Hematopoietic multipotent progenitor cell treated with erythropoietin and hydrocortisone succinate and interleukin-3 and kit ligand, for 6 days (in vitro differentiated cells): ENCODE measurements at regions not wholly inside any gene's neighbourhood (a gene's known extent, or its start where the extent isn't known, plus 50 kb on each side); places are given as distances from the start of the nearest gene placed in this dataset.

Experiments used
- DNase-seq: peaks from one replicate; pipeline ENCODE4 v3.0.0-alpha.2; 2015

GRCh38 chr3:59540241-59540640 is 490.4 kb upstream of the CFAP20DC start:
- DNase-seq: no peak

GRCh38 chr3:59538753-59539432 is 489.1 kb upstream of the CFAP20DC start:
- no peak for DNase-seq

GRCh38 chr3:59535791-59536221 is 486.0 kb upstream of the CFAP20DC start:
- DNase-seq: no peak

- no peak for DNase-seq
Measured at GRCh38 chr3:59531994-59532393, 482.2 kb upstream of the CFAP20DC start.

- DNase-seq: no peak
Measured at GRCh38 chr3:59531066-59531745, 481.4 kb upstream of the CFAP20DC start.

- DNase-seq: no peak
Measured at GRCh38 chr3:59528251-59528650, 478.4 kb upstream of the CFAP20DC start.

- no peak for DNase-seq
Measured at GRCh38 chr3:59527493-59527892, 477.7 kb upstream of the CFAP20DC start.

GRCh38 chr3:59526999-59527398 is 477.2 kb upstream of the CFAP20DC start:
- DNase-seq: no peak

GRCh38 chr3:59522550-59522949 is 472.7 kb upstream of the CFAP20DC start:
- DNase-seq: no peak

GRCh38 chr3:59519094-59519493 is 469.3 kb upstream of the CFAP20DC start:
- DNase-seq: peak; percentile 6

GRCh38 chr3:59518283-59519055 is 468.6 kb upstream of the CFAP20DC start:
- DNase-seq: peak; percentile 84

- DNase-seq: no peak
Measured at GRCh38 chr3:59517388-59517787, 467.6 kb upstream of the CFAP20DC start.

- no peak for DNase-seq
Measured at GRCh38 chr3:59515966-59516365, 466.1 kb upstream of the CFAP20DC start.

GRCh38 chr3:59514865-59515482 is 465.1 kb upstream of the CFAP20DC start:
- peak; percentile 77 for DNase-seq

GRCh38 chr3:59513570-59513969 is 463.7 kb upstream of the CFAP20DC start:
- DNase-seq: no peak

- no peak for DNase-seq
Measured at GRCh38 chr3:59512066-59512465, 462.2 kb upstream of the CFAP20DC start.

GRCh38 chr3:59510576-59510975 is 460.8 kb upstream of the CFAP20DC start:
- DNase-seq: no peak

- DNase-seq: no peak
Measured at GRCh38 chr3:59508273-59508672, 458.4 kb upstream of the CFAP20DC start.

GRCh38 chr3:59506191-59506590 is 456.4 kb upstream of the CFAP20DC start:
- DNase-seq: no peak

- no peak for DNase-seq
Measured at GRCh38 chr3:59503441-59503840, 453.6 kb upstream of the CFAP20DC start.

- DNase-seq: no peak
Measured at GRCh38 chr3:59502806-59503205, 453.0 kb upstream of the CFAP20DC start.

- DNase-seq: no peak
Measured at GRCh38 chr3:59499954-59500353, 450.1 kb upstream of the CFAP20DC start.

GRCh38 chr3:59499000-59499399 is 449.2 kb upstream of the CFAP20DC start:
- DNase-seq: no peak
